Stomach (tissue), 4 donors: ENCODE measurements at regions not wholly inside any gene's neighbourhood (a gene's known extent, or its start where the extent isn't known, plus 50 kb on each side); places are given as distances from the start of the nearest gene placed in this dataset.

Experiments used
- POLR2A ChIP-seq, 4 donors: fragments of 450-650 bp; IDR thresholded peaks; one replicate each; pipeline ENCODE4 v1.6.1; 2016; ENCODE audit warnings: antibody characterized with exemption in 4 of 4, control low read depth in 2 of 4, mild to moderate bottlenecking in 1 of 4, moderate library complexity in 1 of 4
- TF ChIP-seq, protein P1 (sequence below), 7 experiments: fragments of 450-650 bp in 4 of 7; fragments of 200-600 bp in 3 of 7; sonication (generic) in 3 of 7; IDR thresholded peaks; one replicate each; pipeline ENCODE4 v1.5.1; 2016 to 2019; ENCODE audit warnings: antibody characterized with exemption in 7 of 7, control low read depth in 2 of 7, mild to moderate bottlenecking in 1 of 7

DNA sequence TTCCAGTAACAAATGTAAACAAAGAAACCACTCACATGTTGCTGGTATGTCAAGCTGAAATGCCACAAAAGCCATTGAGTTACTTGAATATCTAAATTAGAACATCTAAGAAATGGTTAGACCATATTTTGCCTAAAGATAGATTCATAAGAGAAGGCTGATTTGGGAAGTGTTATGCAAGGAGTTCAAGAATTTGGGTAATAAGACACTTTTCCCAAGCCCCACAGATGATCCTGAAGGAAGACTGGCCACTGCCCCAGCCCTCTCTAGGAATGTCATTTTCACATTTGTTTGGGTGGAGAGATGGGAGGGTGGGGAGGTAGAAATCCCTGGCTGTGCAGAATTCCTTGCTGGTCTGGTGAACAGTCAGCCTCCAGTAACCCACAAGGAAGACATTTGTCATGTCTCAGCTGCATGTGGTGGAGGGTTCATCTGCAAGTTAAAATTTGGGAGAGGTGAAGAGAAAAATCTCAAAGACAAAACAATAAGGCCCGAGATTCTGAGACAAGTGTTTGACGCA is 427.2 kb upstream of the KLF6 start:
- TF ChIP-seq, protein P1, sequence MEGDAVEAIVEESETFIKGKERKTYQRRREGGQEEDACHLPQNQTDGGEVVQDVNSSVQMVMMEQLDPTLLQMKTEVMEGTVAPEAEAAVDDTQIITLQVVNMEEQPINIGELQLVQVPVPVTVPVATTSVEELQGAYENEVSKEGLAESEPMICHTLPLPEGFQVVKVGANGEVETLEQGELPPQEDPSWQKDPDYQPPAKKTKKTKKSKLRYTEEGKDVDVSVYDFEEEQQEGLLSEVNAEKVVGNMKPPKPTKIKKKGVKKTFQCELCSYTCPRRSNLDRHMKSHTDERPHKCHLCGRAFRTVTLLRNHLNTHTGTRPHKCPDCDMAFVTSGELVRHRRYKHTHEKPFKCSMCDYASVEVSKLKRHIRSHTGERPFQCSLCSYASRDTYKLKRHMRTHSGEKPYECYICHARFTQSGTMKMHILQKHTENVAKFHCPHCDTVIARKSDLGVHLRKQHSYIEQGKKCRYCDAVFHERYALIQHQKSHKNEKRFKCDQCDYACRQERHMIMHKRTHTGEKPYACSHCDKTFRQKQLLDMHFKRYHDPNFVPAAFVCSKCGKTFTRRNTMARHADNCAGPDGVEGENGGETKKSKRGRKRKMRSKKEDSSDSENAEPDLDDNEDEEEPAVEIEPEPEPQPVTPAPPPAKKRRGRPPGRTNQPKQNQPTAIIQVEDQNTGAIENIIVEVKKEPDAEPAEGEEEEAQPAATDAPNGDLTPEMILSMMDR (IDR thresholded peaks at IDR 0.05) = no peak
- no peak for TF ChIP-seq POLR2A (IDR thresholded peaks at IDR 0.05)
